ENCODE measurements at regions not wholly inside any gene's neighbourhood (a gene's known extent, or its start where the extent isn't known, plus 50 kb on each side); places are given as distances from the start of the nearest gene placed in this dataset.

DNA sequence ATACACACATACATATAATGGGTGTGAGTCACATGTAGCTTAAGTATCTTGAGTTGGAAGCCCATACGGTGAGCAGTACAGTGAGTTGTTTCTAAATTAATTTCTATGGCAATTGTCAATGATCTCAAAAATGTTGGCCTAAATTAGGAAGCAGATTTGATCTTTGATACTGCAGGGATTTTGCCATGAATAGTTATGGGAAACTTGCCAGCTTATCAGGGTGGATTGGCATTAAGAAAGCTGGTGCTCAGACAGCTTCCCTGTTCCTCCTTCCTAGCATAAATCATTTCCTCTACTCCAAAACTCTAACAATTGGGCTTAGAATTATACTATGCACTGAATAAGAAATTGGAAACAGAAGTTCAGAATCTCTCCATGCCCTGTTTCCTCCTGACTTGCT lies 150.9 kb upstream of the FRMD6 start:
- no peak overlapping the region for H3K4me2 ChIP-seq (ENCODE audit: low read length)
- intact Hi-C loops (cut with micrococcal nuclease) = no loop called here
- no peaks in the 10 kb centered on the region for H3K9me2 ChIP-seq (ENCODE audit: insufficient read depth)
- ChIA-PET CTCF (no interaction called here), POLR2A (no interaction called here), RAD21 (ENCODE audit: low non-redundant PET in 1 of 2, low total read pairs in 2 of 2, uncharacterized antibody in 2 of 2, unreplicated experiment in 2 of 2) (no interaction called here)
- H3K27me3 ChIP-seq (ENCODE audit: insufficient read depth, low read length) = no peaks in the 10 kb centered on the region
- H3K79me2 ChIP-seq (ENCODE audit: insufficient read depth, low read length) = no peaks in the 10 kb centered on the region
- H4K20me1 ChIP-seq (ENCODE audit: insufficient read depth) = no peaks in the 10 kb centered on the region
- no peak overlapping the region for H3K4me3 ChIP-seq (replicated peaks in 1 of 2; ENCODE audit: low read depth in 1 of 2, low read length in 2 of 2)
- H3K27ac ChIP-seq (ENCODE audit: low read depth, low read length) = no peak overlapping the region
- H3K36me3 ChIP-seq (ENCODE audit: control insufficient read depth in 1 of 2, insufficient read depth in 2 of 2, low read length in 2 of 2) = no peaks in the 10 kb centered on the region
- peaks cover 0 to 13% of the 10 kb centered on the region in 2 experiments; a peak in 1 of 4 replicates for H3K9me3 ChIP-seq (ENCODE audit: control insufficient read depth in 1 of 2, insufficient read depth in 1 of 2, low read depth in 1 of 2, low read length in 2 of 2)
- H2AFZ ChIP-seq (ENCODE audit: low read depth, low read length, poor library complexity, severe bottlenecking) = no peak overlapping the region
- no peak overlapping the region for H3K9ac ChIP-seq (ENCODE audit: low read length)
- no peaks in the 10 kb centered on the region for H3K4me1 ChIP-seq (ENCODE audit: control insufficient read depth in 1 of 2, insufficient read depth in 2 of 2, low read length in 2 of 2)
- TF ChIP-seq TCF7L2 (IDR thresholded peaks at IDR 0.05; ENCODE audit: borderline replicate concordance, extremely low read depth, insufficient read depth, insufficient read length) = no peak
- TF ChIP-seq POLR2A (IDR thresholded peaks at IDR 0.05; ENCODE audit: borderline replicate concordance, extremely low read depth, insufficient read depth, insufficient read length) = no peak
- TF ChIP-seq, protein P1, sequence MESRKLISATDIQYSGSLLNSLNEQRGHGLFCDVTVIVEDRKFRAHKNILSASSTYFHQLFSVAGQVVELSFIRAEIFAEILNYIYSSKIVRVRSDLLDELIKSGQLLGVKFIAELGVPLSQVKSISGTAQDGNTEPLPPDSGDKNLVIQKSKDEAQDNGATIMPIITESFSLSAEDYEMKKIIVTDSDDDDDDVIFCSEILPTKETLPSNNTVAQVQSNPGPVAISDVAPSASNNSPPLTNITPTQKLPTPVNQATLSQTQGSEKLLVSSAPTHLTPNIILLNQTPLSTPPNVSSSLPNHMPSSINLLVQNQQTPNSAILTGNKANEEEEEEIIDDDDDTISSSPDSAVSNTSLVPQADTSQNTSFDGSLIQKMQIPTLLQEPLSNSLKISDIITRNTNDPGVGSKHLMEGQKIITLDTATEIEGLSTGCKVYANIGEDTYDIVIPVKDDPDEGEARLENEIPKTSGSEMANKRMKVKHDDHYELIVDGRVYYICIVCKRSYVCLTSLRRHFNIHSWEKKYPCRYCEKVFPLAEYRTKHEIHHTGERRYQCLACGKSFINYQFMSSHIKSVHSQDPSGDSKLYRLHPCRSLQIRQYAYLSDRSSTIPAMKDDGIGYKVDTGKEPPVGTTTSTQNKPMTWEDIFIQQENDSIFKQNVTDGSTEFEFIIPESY (IDR thresholded peaks at IDR 0.05; ENCODE audit: extremely low read depth, insufficient replicate concordance, low read length) = no peak
- no peak for TF ChIP-seq EZH2 (IDR thresholded peaks at IDR 0.05)
- TF ChIP-seq CBX3 (IDR thresholded peaks at IDR 0.05; ENCODE audit: low read depth) = no peak
- no peak for TF ChIP-seq FOSL1 (IDR thresholded peaks at IDR 0.05; ENCODE audit: low read depth)
- no TSS peak for BruUV-seq (replicated peaks)
- ATAC-seq = no peak
- no peak for DNase-seq (ENCODE audit: low read depth, low spot score)

- DNase-seq (ENCODE audit: low read depth, low spot score) = no peak
- Histone ChIP-seq H3K9me2 (ENCODE audit: insufficient read depth) (no peaks in the 10 kb centered on the region), H3K36me3 (ENCODE audit: control insufficient read depth in 1 of 2, insufficient read depth in 2 of 2, low read length in 2 of 2) (no peaks in the 10 kb centered on the region), H3K9ac (ENCODE audit: low read length) (no peak overlapping the region), H3K4me1 (ENCODE audit: control insufficient read depth in 1 of 2, insufficient read depth in 2 of 2, low read length in 2 of 2) (no peaks in the 10 kb centered on the region), H2AFZ (ENCODE audit: low read depth, low read length, poor library complexity, severe bottlenecking) (no peak overlapping the region), H3K4me3 (replicated peaks in 1 of 2; ENCODE audit: low read depth in 1 of 2, low read length in 2 of 2) (no peak overlapping the region), H3K79me2 (ENCODE audit: insufficient read depth, low read length) (no peaks in the 10 kb centered on the region), H4K20me1 (ENCODE audit: insufficient read depth) (no peaks in the 10 kb centered on the region), H3K27me3 (ENCODE audit: insufficient read depth, low read length) (no peaks in the 10 kb centered on the region), H3K9me3 (ENCODE audit: control insufficient read depth in 1 of 2, insufficient read depth in 1 of 2, low read depth in 1 of 2, low read length in 2 of 2) (peaks cover 0 to 13% of the 10 kb centered on the region in 2 experiments; a peak in 1 of 4 replicates), H3K4me2 (ENCODE audit: low read length) (no peak overlapping the region), H3K27ac (ENCODE audit: low read depth, low read length) (no peak overlapping the region)
- ChIA-PET CTCF (no interaction called here), POLR2A (no interaction called here), RAD21 (ENCODE audit: low non-redundant PET in 1 of 2, low total read pairs in 2 of 2, uncharacterized antibody in 2 of 2, unreplicated experiment in 2 of 2) (no interaction called here)
- ATAC-seq = no peak
- intact Hi-C loops (cut with micrococcal nuclease) = no loop called here
- no TSS peak for BruUV-seq (replicated peaks)
- TF ChIP-seq EZH2phosphoT487 (IDR thresholded peaks at IDR 0.05; ENCODE audit: borderline replicate concordance) = no peak
- TF ChIP-seq, protein P2, sequence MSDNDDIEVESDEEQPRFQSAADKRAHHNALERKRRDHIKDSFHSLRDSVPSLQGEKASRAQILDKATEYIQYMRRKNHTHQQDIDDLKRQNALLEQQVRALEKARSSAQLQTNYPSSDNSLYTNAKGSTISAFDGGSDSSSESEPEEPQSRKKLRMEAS (IDR thresholded peaks at IDR 0.05) = no peak
- no peak for TF ChIP-seq CEBPB (IDR thresholded peaks at IDR 0.05; ENCODE audit: low read depth)
- no peak for TF ChIP-seq EGR1 (IDR thresholded peaks at IDR 0.05; ENCODE audit: low read depth)
- TF ChIP-seq CBX3 (IDR thresholded peaks at IDR 0.05; ENCODE audit: low read depth) = no peak
- no peak for TF ChIP-seq ZFX (IDR thresholded peaks at IDR 0.05)
- TF ChIP-seq RAD21 (IDR thresholded peaks at IDR 0.05; ENCODE audit: low read depth) = no peak
- TF ChIP-seq, protein P3, sequence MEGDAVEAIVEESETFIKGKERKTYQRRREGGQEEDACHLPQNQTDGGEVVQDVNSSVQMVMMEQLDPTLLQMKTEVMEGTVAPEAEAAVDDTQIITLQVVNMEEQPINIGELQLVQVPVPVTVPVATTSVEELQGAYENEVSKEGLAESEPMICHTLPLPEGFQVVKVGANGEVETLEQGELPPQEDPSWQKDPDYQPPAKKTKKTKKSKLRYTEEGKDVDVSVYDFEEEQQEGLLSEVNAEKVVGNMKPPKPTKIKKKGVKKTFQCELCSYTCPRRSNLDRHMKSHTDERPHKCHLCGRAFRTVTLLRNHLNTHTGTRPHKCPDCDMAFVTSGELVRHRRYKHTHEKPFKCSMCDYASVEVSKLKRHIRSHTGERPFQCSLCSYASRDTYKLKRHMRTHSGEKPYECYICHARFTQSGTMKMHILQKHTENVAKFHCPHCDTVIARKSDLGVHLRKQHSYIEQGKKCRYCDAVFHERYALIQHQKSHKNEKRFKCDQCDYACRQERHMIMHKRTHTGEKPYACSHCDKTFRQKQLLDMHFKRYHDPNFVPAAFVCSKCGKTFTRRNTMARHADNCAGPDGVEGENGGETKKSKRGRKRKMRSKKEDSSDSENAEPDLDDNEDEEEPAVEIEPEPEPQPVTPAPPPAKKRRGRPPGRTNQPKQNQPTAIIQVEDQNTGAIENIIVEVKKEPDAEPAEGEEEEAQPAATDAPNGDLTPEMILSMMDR (IDR thresholded peaks at IDR 0.05 in 2 of 3, conservative IDR thresholded peaks at IDR 0.05 in 1 of 3; ENCODE audit: borderline replicate concordance in 1 of 3, insufficient read depth in 1 of 3, low read depth in 2 of 3, low read length in 2 of 3) = no peak
- TF ChIP-seq, protein P4, sequence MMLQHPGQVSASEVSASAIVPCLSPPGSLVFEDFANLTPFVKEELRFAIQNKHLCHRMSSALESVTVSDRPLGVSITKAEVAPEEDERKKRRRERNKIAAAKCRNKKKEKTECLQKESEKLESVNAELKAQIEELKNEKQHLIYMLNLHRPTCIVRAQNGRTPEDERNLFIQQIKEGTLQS (IDR thresholded peaks at IDR 0.05) = no peak
- TF ChIP-seq, protein P1 (IDR thresholded peaks at IDR 0.05; ENCODE audit: extremely low read depth, insufficient replicate concordance, low read length) = no peak
- TF ChIP-seq TCF7L2 (IDR thresholded peaks at IDR 0.05; ENCODE audit: borderline replicate concordance, extremely low read depth, insufficient read depth, insufficient read length) = no peak
- TF ChIP-seq JUND (IDR thresholded peaks at IDR 0.05) = no peak
Observed at GRCh38 chr14:51501746-51502145, 150.0 kb upstream of the FRMD6 start.
